H1 (cell line): ENCODE measurements at regions not wholly inside any gene's neighbourhood (a gene's known extent, or its start where the extent isn't known, plus 50 kb on each side); places are given as distances from the start of the nearest gene placed in this dataset.

ENCODE experiments used
- CTCF ChIA-PET: fragments of 300-600 bp; sonication (Branson Sonifier 250); formaldehyde crosslinking; loops from one replicate; lab custom pipeline; 2021; ENCODE audit not compliant: partially characterized antibody; lab: Charles Lee
- POLR2A ChIA-PET: fragments of 300-600 bp; sonication (Branson Sonifier 250); formaldehyde crosslinking; loops from one replicate; lab custom pipeline; 2021; ENCODE audit warnings: inconsistent platforms; ENCODE audit not compliant: partially characterized antibody; lab: Charles Lee
- DNase-seq, 2 experiments: peaks; one replicate each; pipeline versions ENCODE4 v3.0.0 to v3.0.0-alpha.2; 2010 to 2022; ENCODE audit warnings: low spot score in 2 of 2, low read depth in 1 of 2, mixed read lengths in 1 of 2
- FAIRE-seq: peaks from 2 replicates; lab custom pipeline; 2011; peaks lifted over from hg19 to GRCh38; lab: Jason Lieb, UNC
- H2AFZ ChIP-seq: 2 replicates; pipeline ENCODE4 v1.8.1; 2012; ENCODE audit warnings: low read length, inconsistent platforms
- H2AK5ac ChIP-seq: 2 replicates; pipeline ENCODE4 v1.6.1; 2013; ENCODE audit warnings: low read depth, low read length
- H2BK120ac ChIP-seq: replicated peaks from 2 replicates; pipeline ENCODE3; 2013; ENCODE audit warnings: low read depth, low read length, inconsistent platforms
- H2BK12ac ChIP-seq: 2 replicates; pipeline ENCODE4 v1.6.1; 2013; ENCODE audit warnings: low read depth, low read length
- H2BK15ac ChIP-seq: 2 replicates; pipeline ENCODE4 v1.6.1; 2013; ENCODE audit warnings: low read length
- H2BK20ac ChIP-seq: 2 replicates; pipeline ENCODE4 v1.6.1; 2013; ENCODE audit warnings: low read length
- H2BK5ac ChIP-seq: 2 replicates; pipeline ENCODE4 v1.6.1; 2013; ENCODE audit warnings: low read depth, low read length
- H3K14ac ChIP-seq: 2 replicates; pipeline ENCODE4 v1.6.1; 2013; ENCODE audit warnings: inconsistent platforms; ENCODE audit not compliant: insufficient read length
- H3K18ac ChIP-seq: 2 replicates; pipeline ENCODE4 v1.6.1; 2013; ENCODE audit warnings: low read length; ENCODE audit errors: extremely low read depth
- H3K23ac ChIP-seq: 2 replicates; pipeline ENCODE4 v1.6.1; 2013; ENCODE audit warnings: inconsistent platforms; ENCODE audit not compliant: insufficient read length
- H3K23me2 ChIP-seq: 2 replicates; pipeline ENCODE4 v1.6.1; 2013; ENCODE audit warnings: low read depth, low read length
- H3K27ac ChIP-seq: 2 replicates; pipeline ENCODE4 v1.6.1; 2011; ENCODE audit warnings: low read depth, low read length, inconsistent platforms
- H3K27me3 ChIP-seq, 4 experiments: replicated peaks in 1 of 4; 1 replicate in 1 of 4; 2 replicates in 3 of 4; pipeline versions ENCODE4 v1.6.1 to v1.8.1; 2011 to 2013; ENCODE audit warnings: low read length in 3 of 4, mild to moderate bottlenecking in 3 of 4, inconsistent platforms in 2 of 4, mixed read lengths in 2 of 4, moderate library complexity in 1 of 4; ENCODE audit not compliant: control insufficient read depth in 3 of 4, insufficient read depth in 3 of 4; ENCODE audit errors: extremely low read depth in 1 of 4
- H3K36me3 ChIP-seq, 4 experiments: 2 replicates each; pipeline versions ENCODE4 v1.6.1 to v1.8.1; 2011 to 2013; ENCODE audit warnings: mild to moderate bottlenecking in 4 of 4, low read length in 3 of 4, moderate library complexity in 2 of 4, control low read depth in 1 of 4, inconsistent platforms in 1 of 4; ENCODE audit not compliant: insufficient read depth in 4 of 4, control insufficient read depth in 2 of 4
- H3K4ac ChIP-seq: replicated peaks from 2 replicates; pipeline ENCODE3; 2013; ENCODE audit warnings: low read length, low read depth, mixed read lengths, inconsistent platforms; ENCODE audit not compliant: insufficient read length
- H3K4me1 ChIP-seq, 4 experiments: replicated peaks in 1 of 4; 1 replicate in 1 of 4; 2 replicates in 3 of 4; pipeline versions ENCODE4 v1.6.1 to v1.8.1; 2011 to 2013; ENCODE audit warnings: low read length in 3 of 4, inconsistent platforms in 2 of 4, mixed read lengths in 1 of 4; ENCODE audit not compliant: insufficient read depth in 4 of 4, control insufficient read depth in 3 of 4
- H3K4me2 ChIP-seq, 2 experiments: 2 replicates each; pipeline versions ENCODE4 v1.6.1 to v1.8.1; 2011 to 2013; ENCODE audit warnings: low read depth in 2 of 2, low read length in 2 of 2, control low read depth in 1 of 2, inconsistent platforms in 1 of 2, mild to moderate bottlenecking in 1 of 2; ENCODE audit not compliant: insufficient read depth in 1 of 2
- H3K4me3 ChIP-seq, 4 experiments: fragments of 200-600, 300-600 bp in 1 of 4; sonication (generic), shearing (Covaris generic), sonication (Bioruptor Twin) in 1 of 4; 2 replicates each; pipeline versions ENCODE4 v1.5.1 to v1.8.1; 2011 to 2016; ENCODE audit warnings: low read length in 4 of 4, low read depth in 3 of 4, control low read depth in 2 of 4, inconsistent platforms in 2 of 4, mild to moderate bottlenecking in 2 of 4, mixed read lengths in 1 of 4, moderate library complexity in 1 of 4; ENCODE audit not compliant: insufficient read depth in 2 of 4; ENCODE audit errors: extremely low read depth in 1 of 4
- H3K56ac ChIP-seq: replicated peaks from 2 replicates; pipeline ENCODE3; 2013; ENCODE audit warnings: low read depth, mild to moderate bottlenecking, mixed read lengths, low read length, inconsistent platforms; ENCODE audit not compliant: insufficient read length
- H3K79me1 ChIP-seq: 2 replicates; pipeline ENCODE4 v1.6.1; 2013; ENCODE audit warnings: low read depth, low read length, control low read depth
- H3K79me2 ChIP-seq, 2 experiments: 2 replicates each; pipeline versions ENCODE4 v1.6.1 to v1.8.1; 2012 to 2013; ENCODE audit warnings: low read length in 2 of 2, mild to moderate bottlenecking in 2 of 2, inconsistent platforms in 1 of 2; ENCODE audit not compliant: insufficient read depth in 2 of 2, control insufficient read depth in 1 of 2
- H3K9ac ChIP-seq, 4 experiments: replicated peaks in 1 of 4; 1 replicate in 1 of 4; 2 replicates in 3 of 4; pipeline versions ENCODE4 v1.6.1 to v1.8.1; 2011 to 2013; ENCODE audit warnings: low read depth in 3 of 4, low read length in 3 of 4, control low read depth in 2 of 4, mild to moderate bottlenecking in 2 of 4, moderate library complexity in 2 of 4, inconsistent platforms in 1 of 4; ENCODE audit errors: extremely low read depth in 1 of 4
- H3K9me3 ChIP-seq, 2 experiments: 2 replicates each; pipeline versions ENCODE4 v1.6.1 to v1.8.1; 2012 to 2013; ENCODE audit warnings: mild to moderate bottlenecking in 2 of 2, moderate library complexity in 2 of 2, control low read depth in 1 of 2, inconsistent platforms in 1 of 2, low read depth in 1 of 2, low read length in 1 of 2, mixed read lengths in 1 of 2; ENCODE audit not compliant: insufficient read depth in 2 of 2
- H4K20me1 ChIP-seq, 2 experiments: replicated peaks in 1 of 2; 2 replicates each; pipeline versions ENCODE3 to v1.8.1; 2011 to 2013; ENCODE audit warnings: inconsistent platforms in 2 of 2, low read length in 2 of 2, mild to moderate bottlenecking in 1 of 2; ENCODE audit not compliant: insufficient read depth in 2 of 2, control insufficient read depth in 1 of 2
- H4K5ac ChIP-seq: 2 replicates; pipeline ENCODE4 v1.6.1; 2013; ENCODE audit warnings: low read length, low read depth, mixed read lengths, inconsistent platforms; ENCODE audit not compliant: insufficient read length
- H4K8ac ChIP-seq: 2 replicates; pipeline ENCODE4 v1.8.0; 2013; ENCODE audit warnings: mild to moderate bottlenecking, moderate library complexity, low read length, inconsistent platforms; ENCODE audit not compliant: insufficient read depth; ENCODE audit errors: extremely low read depth
- H4K91ac ChIP-seq: replicated peaks from 2 replicates; pipeline ENCODE3; 2013; ENCODE audit warnings: low read length, mixed read lengths, inconsistent platforms; ENCODE audit not compliant: insufficient read length
- CEBPB ChIP-seq: IDR thresholded peaks from 2 replicates; pipeline ENCODE4 v1.6.1; 2012; ENCODE audit warnings: low read depth, low read length
- WGBS, 2 experiments: shearing (Covaris generic) in 1 of 2; methylation state at CpG; one replicate each; pipeline versions ENCODE4 v1.1.6 to v1.1.7; 2013 to 2015; ENCODE audit warnings: low lambda C conversion rate in 2 of 2, mixed read lengths in 2 of 2, inconsistent platforms in 1 of 2, low coverage in 1 of 2, missing lambda C conversion rate in 1 of 2; ENCODE audit not compliant: insufficient replicate concordance in 2 of 2, insufficient coverage in 1 of 2, insufficient read length in 1 of 2; ENCODE audit errors: extremely low coverage in 1 of 2, missing lambda C conversion rate in 1 of 2; 5-methylcytosine and 5-hydroxymethylcytosine counted together

DNA sequence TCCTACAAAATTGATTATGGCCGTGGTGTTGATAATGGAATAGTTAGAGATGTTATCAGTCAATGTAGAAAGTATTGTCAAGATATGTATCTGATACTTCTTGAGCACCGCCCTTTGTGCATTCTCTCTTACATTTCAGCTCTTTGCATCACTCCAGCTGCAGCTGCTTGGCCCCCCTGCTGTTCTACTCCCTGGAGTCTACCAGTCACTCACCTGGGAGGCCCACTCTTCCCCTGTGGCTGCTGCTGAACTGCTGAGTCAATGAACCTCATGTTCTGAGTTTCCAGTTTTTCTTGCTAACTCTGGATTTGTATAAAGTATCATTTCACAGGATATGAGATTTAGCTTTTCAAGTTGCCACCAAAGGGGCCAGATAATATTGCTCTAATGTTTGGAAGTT, 312.8 kb upstream of the SLC16A7 start:
- WGBS, 2 experiments: 71% methylated on average over 2 of the region's 2 CpGs; no CpG with 5 or more reads in 1 of the 2 experiments
- no peaks in the 10 kb centered on the region for H3K79me2 ChIP-seq
- no peaks in the 10 kb centered on the region for H3K36me3 ChIP-seq
- H2AFZ ChIP-seq: no peak overlapping the region
- no peaks in the 10 kb centered on the region for H3K9me3 ChIP-seq
- H2BK15ac ChIP-seq: no peak overlapping the region
- H3K4ac ChIP-seq: no peak overlapping the region
- no peak overlapping the region for H4K91ac ChIP-seq
- H3K18ac ChIP-seq: no peak overlapping the region
- H2BK20ac ChIP-seq: no peak overlapping the region
- peaks cover 0 to 5% (median 4%) of the 10 kb centered on the region in 4 experiments; a peak in 4 of 7 replicates for H3K4me1 ChIP-seq
- peak in 1 of 2 experiments; percentile 59 for DNase-seq
- no peak overlapping the region for H3K14ac ChIP-seq
- FAIRE-seq: no peak
- no peak overlapping the region for H4K5ac ChIP-seq
- H2BK12ac ChIP-seq: no peak overlapping the region
- no peak overlapping the region for H3K56ac ChIP-seq
- no peak overlapping the region for H3K27ac ChIP-seq
- no peak overlapping the region for H2BK120ac ChIP-seq
- no peak overlapping the region for H3K4me2 ChIP-seq
- H3K9ac ChIP-seq: no peak overlapping the region
- H4K20me1 ChIP-seq: no peaks in the 10 kb centered on the region
- H3K23me2 ChIP-seq: no peaks in the 10 kb centered on the region
- no peak overlapping the region for H4K8ac ChIP-seq
- H3K23ac ChIP-seq: no peak overlapping the region
- H3K79me1 ChIP-seq: no peaks in the 10 kb centered on the region
- H2AK5ac ChIP-seq: no peak overlapping the region
- ChIA-PET CTCF (interaction anchor here (1.2 kb wide), 1 partner anchor 9 kb away, joined by 4 read pairs; no protein-coding TSS in a partner anchor), POLR2A (interaction anchor here (0.8 to 1.3 kb wide), 3 partner anchors 9 to 39 kb away, joined by 3 to 4 read pairs (median 3); no protein-coding TSS in a partner anchor)
- no peak overlapping the region for H2BK5ac ChIP-seq
- H3K27me3 ChIP-seq: no peaks in the 10 kb centered on the region
- no peak overlapping the region for H3K4me3 ChIP-seq
- TF ChIP-seq CEBPB: 0 out of 2 replicates have a peak, but pooled peaks have one; percentile 6
